Upper lobe of left lung (tissue), 6 donors: ENCODE measurements at regions not wholly inside any gene's neighbourhood (a gene's known extent, or its start where the extent isn't known, plus 50 kb on each side); places are given as distances from the start of the nearest gene placed in this dataset.

Source experiments
- ATAC-seq, 2 donors: fragments of 200-7000 bp; cut with Tn5 transposase; one replicate each; pipeline ENCODE4 v1.9.1; 2022; ENCODE audit warnings: mild to moderate bottlenecking in 2 of 2, moderate library complexity in 2 of 2; ENCODE audit not compliant: low FRiP score in 2 of 2
- DNase-seq, 2 donors: peaks; one replicate each; pipeline ENCODE4 v3.0.0-alpha.2; 2019 to 2020
- H3K27ac ChIP-seq, 4 donors: fragments of 200-600 bp; sonication (generic); one replicate each; pipeline ENCODE4 v1.5.1; 2016 to 2019
- H3K27me3 ChIP-seq, 4 donors: fragments of 200-600 bp; sonication (generic); one replicate each; pipeline ENCODE4 v1.5.1; 2017 to 2019
- H3K36me3 ChIP-seq, 4 donors: fragments of 200-600 bp; sonication (generic); one replicate each; pipeline ENCODE4 v1.5.1; 2016 to 2019
- H3K4me1 ChIP-seq, 4 donors: fragments of 200-600 bp; sonication (generic); one replicate each; pipeline ENCODE4 v1.5.1; 2018 to 2019
- H3K4me3 ChIP-seq, 4 donors: fragments of 200-600 bp; sonication (generic); one replicate each; pipeline ENCODE4 v1.5.1; 2017 to 2019; ENCODE audit warnings: mild to moderate bottlenecking in 2 of 4, moderate library complexity in 1 of 4
- H3K9me3 ChIP-seq, 4 donors: fragments of 200-600 bp; sonication (generic); one replicate each; pipeline ENCODE4 v1.5.1; 2018 to 2019
- CTCF ChIP-seq, 6 experiments: fragments of 450-650 bp in 4 of 6; fragments of 200-600 bp in 2 of 6; sonication (generic) in 2 of 6; IDR thresholded peaks; one replicate each; pipeline ENCODE4 v1.5.1; 2016 to 2019; ENCODE audit warnings: antibody characterized with exemption in 6 of 6
- EP300 ChIP-seq, 4 donors: sonication (generic); formaldehyde crosslinking; IDR thresholded peaks; one replicate each; pipeline ENCODE4 v1.5.1; 2017; ENCODE audit warnings: antibody characterized with exemption in 4 of 4, control low read depth in 2 of 4
- POLR2A ChIP-seq, 4 donors: fragments of 450-650 bp; IDR thresholded peaks; one replicate each; pipeline ENCODE4 v1.5.1; 2016 to 2017; ENCODE audit warnings: antibody characterized with exemption in 4 of 4, mild to moderate bottlenecking in 2 of 4
- POLR2AphosphoS5 ChIP-seq, 2 donors: sonication (generic); formaldehyde crosslinking; IDR thresholded peaks; one replicate each; pipeline ENCODE4 v1.5.1; 2017; ENCODE audit warnings: antibody characterized with exemption in 2 of 2
- WGBS, 2 donors: methylation state at CpG; one replicate each; pipeline ENCODE4 v1.1.5; 2017 to 2018; 5-methylcytosine and 5-hydroxymethylcytosine counted together
- donor health status: DM: no; HTN: no; CAD: no; lungs with moderate emphysema.
- donor health status: DM: no; HTN: yes; CAD: no; lungs with severe emphysema.

- WGBS, 2 donors: 58% methylated on average over 2 of the region's 2 CpGs
- H3K36me3 ChIP-seq: no peaks in the 10 kb centered on the region
- ATAC-seq (no peak), DNase-seq (no peak)
- no peaks in the 10 kb centered on the region for H3K4me1 ChIP-seq
- no peaks in the 10 kb centered on the region for H3K27me3 ChIP-seq
- H3K27ac ChIP-seq: no peak overlapping the region
- no peak overlapping the region for H3K4me3 ChIP-seq
- no peak for TF ChIP-seq POLR2AphosphoS5 (IDR thresholded peaks at IDR 0.05)
- no peak for TF ChIP-seq CTCF (IDR thresholded peaks at IDR 0.05)
- TF ChIP-seq POLR2A (IDR thresholded peaks at IDR 0.05): no peak
- H3K9me3 ChIP-seq: peaks cover 0 to 6% (median 2%) of the 10 kb centered on the region in 4 donors
Measured at GRCh38 chr6:140388192-140388802, 1013.8 kb upstream of the CITED2 start.

- 89 to 97% methylated on average over 3 of the region's 3 CpGs for WGBS, 2 donors
- DNase-seq (no peak), ATAC-seq (no peak)
- TF ChIP-seq EP300 (IDR thresholded peaks at IDR 0.05): no peak
- no peak for TF ChIP-seq POLR2AphosphoS5 (IDR thresholded peaks at IDR 0.05)
- TF ChIP-seq POLR2A (IDR thresholded peaks at IDR 0.05): no peak
- no peak for TF ChIP-seq CTCF (IDR thresholded peaks at IDR 0.05)
- Histone ChIP-seq H3K4me1 (no peaks in the 10 kb centered on the region), H3K27me3 (no peaks in the 10 kb centered on the region), H3K4me3 (no peak overlapping the region), H3K9me3 (peaks cover 0 to 6% (median 2%) of the 10 kb centered on the region in 4 donors), H3K27ac (no peak overlapping the region), H3K36me3 (no peaks in the 10 kb centered on the region)
Measured at GRCh38 chr6:140385679-140386078, 1011.2 kb upstream of the CITED2 start.

GRCh38 chr6:140382355-140382754 lies 1007.9 kb upstream of the CITED2 start:
- H3K27me3 ChIP-seq: no peaks in the 10 kb centered on the region
- peaks cover 0 to 6% (median 2%) of the 10 kb centered on the region in 4 donors for H3K9me3 ChIP-seq
- no peaks in the 10 kb centered on the region for H3K36me3 ChIP-seq
- H3K4me3 ChIP-seq: no peak overlapping the region
- 52 to 58% methylated on average over 2 of the region's 2 CpGs for WGBS, 2 donors
- no peak for TF ChIP-seq EP300 (IDR thresholded peaks at IDR 0.05)
- TF ChIP-seq POLR2A (IDR thresholded peaks at IDR 0.05): no peak
- TF ChIP-seq CTCF (IDR thresholded peaks at IDR 0.05): no peak
- TF ChIP-seq POLR2AphosphoS5 (IDR thresholded peaks at IDR 0.05): no peak
- ATAC-seq (peak in 1 of 2 donors; percentile 34), DNase-seq (no peak)
- H3K4me1 ChIP-seq: no peaks in the 10 kb centered on the region
- H3K27ac ChIP-seq: no peak overlapping the region

GRCh38 chr6:140380427-140381218 lies 1006.2 kb upstream of the CITED2 start:
- 61 to 74% methylated on average over 3 of the region's 3 CpGs for WGBS, 2 donors
- H3K27ac ChIP-seq: no peak overlapping the region
- H3K9me3 ChIP-seq: peaks cover 0 to 6% (median 2%) of the 10 kb centered on the region in 4 donors
- H3K4me3 ChIP-seq: no peak overlapping the region
- H3K36me3 ChIP-seq: no peaks in the 10 kb centered on the region
- H3K27me3 ChIP-seq: no peaks in the 10 kb centered on the region
- ATAC-seq: no peak
- TF ChIP-seq POLR2A (IDR thresholded peaks at IDR 0.05): no peak
- TF ChIP-seq POLR2AphosphoS5 (IDR thresholded peaks at IDR 0.05): no peak
- no peak for TF ChIP-seq CTCF (IDR thresholded peaks at IDR 0.05)
- no peak for TF ChIP-seq EP300 (IDR thresholded peaks at IDR 0.05)
- no peaks in the 10 kb centered on the region for H3K4me1 ChIP-seq
- no peak for DNase-seq
